ENCODE measurements at regions not wholly inside any gene's neighbourhood (a gene's known extent, or its start where the extent isn't known, plus 50 kb on each side); places are given as distances from the start of the nearest gene placed in this dataset.

DNA sequence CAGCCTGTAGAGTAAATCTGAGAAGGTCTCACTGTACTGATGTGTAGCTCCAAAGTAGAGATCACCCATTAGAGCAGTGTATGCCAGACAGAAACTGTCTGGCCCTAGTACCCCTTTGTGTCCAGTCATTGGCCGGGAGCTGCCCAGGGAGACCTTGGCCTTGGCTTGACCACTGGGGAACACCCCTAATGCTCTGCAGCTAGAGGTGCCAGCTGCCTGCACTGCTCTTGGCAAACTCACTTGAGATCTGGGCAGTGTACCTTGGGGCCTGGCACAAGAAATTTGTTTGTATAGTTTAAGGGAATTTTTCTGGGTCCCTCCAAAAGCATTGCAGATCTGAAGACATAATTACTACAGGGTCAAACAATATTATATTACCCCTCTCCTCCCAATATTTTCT, 78.7 kb upstream of the MPHOSPH6 start:
- Histone ChIP-seq H3K27ac (ENCODE audit: insufficient read depth, low read depth, low read length) (no peak overlapping the region), H3K27me3 (ENCODE audit: control insufficient read depth in 2 of 2, insufficient read depth in 2 of 2, low read length in 2 of 2) (peaks cover 3 to 4% of the 10 kb centered on the region in 2 experiments), H2AFZ (ENCODE audit: low read depth, low read length) (no peak overlapping the region), H3K79me2 (ENCODE audit: control insufficient read depth, insufficient read depth, low read length) (no peaks in the 10 kb centered on the region), H3K4me2 (ENCODE audit: insufficient read depth, low read length) (no peak overlapping the region), H3K4me1 (ENCODE audit: control insufficient read depth, extremely low read depth, insufficient read depth, low read length) (no peaks in the 10 kb centered on the region), H3K4me3 (replicated peaks in 1 of 3; ENCODE audit: insufficient read depth in 1 of 3, low read depth in 1 of 3, low read length in 3 of 3) (no peak overlapping the region), H3K36me3 (ENCODE audit: control insufficient read depth in 2 of 2, extremely low read depth in 1 of 2, insufficient read depth in 2 of 2, low read length in 2 of 2) (no peaks in the 10 kb centered on the region), H3K9me3 (replicated peaks; ENCODE audit: control insufficient read depth, insufficient read depth, low read length) (no peaks in the 10 kb centered on the region), H3K9ac (replicated peaks; ENCODE audit: extremely low read depth, insufficient read depth, low read length) (no peak overlapping the region), H4K20me1 (replicated peaks; ENCODE audit: control insufficient read depth, extremely low read depth, insufficient read depth, low read length) (no peaks in the 10 kb centered on the region), H3K9me1 (replicated peaks; ENCODE audit: control insufficient read depth, extremely low read depth, insufficient read depth, low read length) (no peaks in the 10 kb centered on the region)
- DNase-seq (ENCODE audit: low read depth, low spot score) = no peak
- POLR2A ChIA-PET = no interaction called here
- FAIRE-seq = no peak
- dilution Hi-C loops (cut with MboI; ENCODE audit: extremely low pct_ligation_motif_present, low sequenced_read_pairs) (no loop called here), intact Hi-C loops (cut with micrococcal nuclease) (no loop called here)
- TF ChIP-seq POLR2AphosphoS5 (IDR thresholded peaks at IDR 0.05; ENCODE audit: insufficient read depth, low read depth, low read length) (no peak), FOS (IDR thresholded peaks at IDR 0.05; ENCODE audit: borderline replicate concordance, insufficient read depth, low read length) (no peak), JUN (IDR thresholded peaks at IDR 0.05; ENCODE audit: borderline replicate concordance, insufficient read depth, insufficient read length, low read depth) (no peak), MYC (IDR thresholded peaks at IDR 0.05; ENCODE audit: low read depth, low read length) (no peak), GATA2 (IDR thresholded peaks at IDR 0.05; ENCODE audit: insufficient read depth, insufficient read length, low read depth, low read length) (no peak), EZH2 (IDR thresholded peaks at IDR 0.05; ENCODE audit: borderline replicate concordance, low read depth, low read length, severe bottlenecking) (no peak), POLR2A (IDR thresholded peaks at IDR 0.05; ENCODE audit: low read depth, low read length) (no peak)
- TF ChIP-seq, protein P1, sequence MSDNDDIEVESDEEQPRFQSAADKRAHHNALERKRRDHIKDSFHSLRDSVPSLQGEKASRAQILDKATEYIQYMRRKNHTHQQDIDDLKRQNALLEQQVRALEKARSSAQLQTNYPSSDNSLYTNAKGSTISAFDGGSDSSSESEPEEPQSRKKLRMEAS (IDR thresholded peaks at IDR 0.05; ENCODE audit: insufficient read depth, insufficient read length) = no peak
- TF ChIP-seq, protein P2, sequence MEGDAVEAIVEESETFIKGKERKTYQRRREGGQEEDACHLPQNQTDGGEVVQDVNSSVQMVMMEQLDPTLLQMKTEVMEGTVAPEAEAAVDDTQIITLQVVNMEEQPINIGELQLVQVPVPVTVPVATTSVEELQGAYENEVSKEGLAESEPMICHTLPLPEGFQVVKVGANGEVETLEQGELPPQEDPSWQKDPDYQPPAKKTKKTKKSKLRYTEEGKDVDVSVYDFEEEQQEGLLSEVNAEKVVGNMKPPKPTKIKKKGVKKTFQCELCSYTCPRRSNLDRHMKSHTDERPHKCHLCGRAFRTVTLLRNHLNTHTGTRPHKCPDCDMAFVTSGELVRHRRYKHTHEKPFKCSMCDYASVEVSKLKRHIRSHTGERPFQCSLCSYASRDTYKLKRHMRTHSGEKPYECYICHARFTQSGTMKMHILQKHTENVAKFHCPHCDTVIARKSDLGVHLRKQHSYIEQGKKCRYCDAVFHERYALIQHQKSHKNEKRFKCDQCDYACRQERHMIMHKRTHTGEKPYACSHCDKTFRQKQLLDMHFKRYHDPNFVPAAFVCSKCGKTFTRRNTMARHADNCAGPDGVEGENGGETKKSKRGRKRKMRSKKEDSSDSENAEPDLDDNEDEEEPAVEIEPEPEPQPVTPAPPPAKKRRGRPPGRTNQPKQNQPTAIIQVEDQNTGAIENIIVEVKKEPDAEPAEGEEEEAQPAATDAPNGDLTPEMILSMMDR (IDR thresholded peaks at IDR 0.05; ENCODE audit: extremely low read depth in 1 of 2, insufficient read depth in 1 of 2, low read depth in 1 of 2, low read length in 2 of 2) = no peak
- BruUV-seq (replicated peaks) = no TSS peak
- CTCF ChIA-PET = interaction anchor here (1.3 kb wide), 1 partner anchor 19 kb away, joined by 7 read pairs; no protein-coding TSS in a partner anchor

Data from endothelial cell of umbilical vein (primary cell).